ENCODE measurements at regions not wholly inside any gene's neighbourhood (a gene's known extent, or its start where the extent isn't known, plus 50 kb on each side); places are given as distances from the start of the nearest gene placed in this dataset.
A peak's percentile ranks its signal among the peaks of the same experiment; 100 is the strongest.
"Not testable (repeated sequence)": the region's sequence is repeated elsewhere in the genome, so short reads cannot be mapped to it uniquely, and the experiment has no call there.

GRCh38 chr5:14948383-14948782 lies 76.8 kb upstream of the ANKH start:
- DNase-seq (ENCODE audit: low read depth): no peak

GRCh38 chr5:14946815-14947620 lies 75.4 kb upstream of the ANKH start:
- peak; percentile 50 for DNase-seq (ENCODE audit: low read depth)

- no peak for DNase-seq (ENCODE audit: low read depth)
These were observed 73.9 kb upstream of the ANKH start for GRCh38 chr5:14945450-14945849.

GRCh38 chr5:14944996-14945395 lies 73.4 kb upstream of the ANKH start:
- no peak for DNase-seq (ENCODE audit: low read depth)

- no peak for DNase-seq (ENCODE audit: low read depth)
These were observed 72.8 kb upstream of the ANKH start for GRCh38 chr5:14944350-14944739.

- DNase-seq (ENCODE audit: low read depth): no peak
These were observed 70.6 kb upstream of the ANKH start for GRCh38 chr5:14942212-14942611.

GRCh38 chr5:14937254-14937653 lies 65.7 kb upstream of the ANKH start:
- DNase-seq (ENCODE audit: low read depth): no peak

- DNase-seq (ENCODE audit: low read depth): no peak
These were observed 65.0 kb upstream of the ANKH start for GRCh38 chr5:14936588-14936987.

GRCh38 chr5:14935341-14935740 lies 63.8 kb upstream of the ANKH start:
- no peak for DNase-seq (ENCODE audit: low read depth)

- DNase-seq (ENCODE audit: low read depth): no peak
These were observed 61.4 kb upstream of the ANKH start for GRCh38 chr5:14932902-14933469.

- DNase-seq (ENCODE audit: low read depth): no peak
These were observed 58.9 kb upstream of the ANKH start for GRCh38 chr5:14930486-14930885.

- DNase-seq (ENCODE audit: low read depth): no peak
These were observed 57.9 kb upstream of the ANKH start for GRCh38 chr5:14929293-14930065.

- DNase-seq (ENCODE audit: low read depth): no peak
These were observed 57.1 kb upstream of the ANKH start for GRCh38 chr5:14928661-14929060.

- DNase-seq (ENCODE audit: low read depth): no peak
These were observed 53.7 kb upstream of the ANKH start for GRCh38 chr5:14925326-14925725.

- not testable (repeated sequence) for DNase-seq (ENCODE audit: low read depth)
These were observed 51.4 kb upstream of the ANKH start for GRCh38 chr5:14922952-14923351.

GRCh38 chr5:14922456-14922855 lies 50.9 kb upstream of the ANKH start:
- DNase-seq (ENCODE audit: low read depth): no peak

Measured in myocyte (in vitro differentiated cells).